ENCODE measurements at regions not wholly inside any gene's neighbourhood (a gene's known extent, or its start where the extent isn't known, plus 50 kb on each side); places are given as distances from the start of the nearest gene placed in this dataset.

DNA sequence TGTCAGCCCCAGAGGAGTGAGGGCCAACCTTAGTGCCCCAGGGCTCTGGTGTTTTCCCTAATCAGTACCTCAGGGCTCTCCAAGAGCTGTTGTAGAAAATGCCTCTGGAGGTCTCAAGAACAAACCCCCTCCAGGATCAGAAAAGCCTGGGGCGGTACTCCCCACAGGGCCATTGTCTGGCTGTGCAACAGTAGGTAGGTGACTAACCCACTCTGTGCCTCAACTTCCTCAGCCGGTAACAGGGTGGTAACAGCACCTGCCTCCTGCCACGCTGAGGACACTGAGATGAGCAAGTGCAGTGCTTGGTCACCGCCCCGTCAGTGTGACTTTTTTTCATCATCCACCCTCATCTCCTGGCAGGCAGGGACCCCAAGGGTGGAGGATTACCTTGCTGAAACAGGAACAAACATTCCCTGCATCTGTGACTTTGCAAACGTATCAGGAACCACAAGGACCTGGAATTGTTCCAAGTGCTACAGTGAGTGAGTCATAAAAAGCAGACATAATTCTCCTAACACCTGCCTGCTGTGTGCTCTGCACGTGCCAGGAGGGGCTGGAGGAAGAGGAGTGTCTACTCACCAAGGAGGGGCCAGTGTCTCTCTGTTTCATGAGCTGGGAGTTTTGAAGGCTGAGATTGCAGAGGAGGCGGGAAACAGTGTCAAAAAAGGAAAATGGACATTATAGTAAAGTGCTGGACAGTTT lies 440.8 kb downstream of the NPHP4 start:
- WGBS = 22% methylated on average over 8 of the region's 8 CpGs
- H3K36me3 ChIP-seq = no peaks in the 10 kb centered on the region
- H3K27me3 ChIP-seq (replicated peaks; ENCODE audit: insufficient read depth) = no peaks in the 10 kb centered on the region
- DNase-seq (ENCODE audit: low spot score) = peak; percentile 37
- intact Hi-C loops (cut with DNase I) = no loop called here
- H3K27ac ChIP-seq = no peak overlapping the region
- no peak overlapping the region for H3K4me3 ChIP-seq
- H3K9me3 ChIP-seq = no peaks in the 10 kb centered on the region
- H3K4me1 ChIP-seq (replicated peaks) = no peaks in the 10 kb centered on the region
- TF ChIP-seq POLR2AphosphoS5 (IDR thresholded peaks at IDR 0.05) (peak; percentile 29), CTCF (IDR thresholded peaks at IDR 0.05) (no peak)

DNA sequence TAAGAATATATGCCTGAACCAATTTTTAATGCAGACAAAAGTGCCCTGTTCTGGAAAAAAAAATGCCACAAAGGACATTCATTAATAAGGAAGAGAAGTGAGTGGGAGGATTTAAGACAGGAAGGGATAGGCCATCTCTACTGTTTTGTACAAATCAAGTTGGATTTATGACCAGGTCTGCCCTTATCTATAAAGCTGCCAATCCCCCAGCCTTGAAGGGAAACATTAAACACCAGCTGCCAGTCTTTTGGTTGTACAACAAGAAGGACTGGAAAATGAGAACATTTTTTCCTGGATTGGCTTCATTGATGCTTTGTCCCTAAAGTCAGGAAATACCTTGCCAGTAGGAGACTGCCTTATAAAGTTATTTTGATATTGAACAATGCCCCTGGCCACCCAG lies 444.0 kb downstream of the NPHP4 start:
- Histone ChIP-seq H3K4me3 (no peak overlapping the region), H3K27ac (no peak overlapping the region), H3K9me3 (no peaks in the 10 kb centered on the region), H3K27me3 (replicated peaks; ENCODE audit: insufficient read depth) (no peaks in the 10 kb centered on the region), H3K4me1 (replicated peaks) (no peaks in the 10 kb centered on the region), H3K36me3 (no peaks in the 10 kb centered on the region)
- TF ChIP-seq CTCF (IDR thresholded peaks at IDR 0.05) = no peak
- no peak for TF ChIP-seq POLR2AphosphoS5 (IDR thresholded peaks at IDR 0.05)
- no peak for TF ChIP-seq POLR2A (IDR thresholded peaks at IDR 0.05)
- intact Hi-C loops (cut with DNase I) = no loop called here
- no peak for DNase-seq (ENCODE audit: low spot score)

DNA sequence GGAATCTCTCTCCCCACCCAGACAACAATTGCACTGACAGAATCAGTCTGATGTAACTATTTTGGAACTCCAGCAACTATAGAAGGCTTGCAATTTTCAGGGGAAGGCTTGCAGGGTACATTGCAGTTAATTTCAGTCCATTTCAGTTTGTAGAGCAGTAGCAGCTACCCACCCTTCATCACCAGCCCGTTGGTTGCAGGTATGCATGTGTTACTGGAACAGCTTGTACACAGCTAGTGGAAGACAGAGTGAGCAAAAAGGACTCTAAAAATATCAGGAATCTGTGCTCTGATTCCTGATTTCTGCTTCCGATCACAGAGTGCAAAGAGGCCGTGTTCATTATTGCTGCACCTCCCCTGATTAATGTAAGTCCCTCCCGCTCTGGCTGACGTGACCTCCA lies 449.0 kb downstream of the NPHP4 start:
- no peak for TF ChIP-seq POLR2A (IDR thresholded peaks at IDR 0.05)
- TF ChIP-seq POLR2AphosphoS5 (IDR thresholded peaks at IDR 0.05) = no peak
- no peak overlapping the region for H3K4me3 ChIP-seq
- H3K27ac ChIP-seq = no peak overlapping the region
- DNase-seq (ENCODE audit: low spot score) = no peak
- intact Hi-C loops (cut with DNase I) = no loop called here
- WGBS = 70% methylated on average over 5 of the region's 5 CpGs
- H3K36me3 ChIP-seq = no peaks in the 10 kb centered on the region
- H3K27me3 ChIP-seq (replicated peaks; ENCODE audit: insufficient read depth) = no peaks in the 10 kb centered on the region
- no peaks in the 10 kb centered on the region for H3K9me3 ChIP-seq
- H3K4me1 ChIP-seq (replicated peaks) = no peaks in the 10 kb centered on the region

GRCh38 chr1:5532811-5533210 lies 459.4 kb downstream of the NPHP4 start:
- intact Hi-C loops (cut with DNase I) = no loop called here
- TF ChIP-seq POLR2A (IDR thresholded peaks at IDR 0.05) = no peak
- TF ChIP-seq POLR2AphosphoS5 (IDR thresholded peaks at IDR 0.05) = no peak
- TF ChIP-seq CTCF (IDR thresholded peaks at IDR 0.05) = no peak
- Histone ChIP-seq H3K9me3 (no peaks in the 10 kb centered on the region), H3K4me1 (replicated peaks) (no peaks in the 10 kb centered on the region), H3K27me3 (replicated peaks; ENCODE audit: insufficient read depth) (no peaks in the 10 kb centered on the region), H3K4me3 (no peak overlapping the region), H3K27ac (no peak overlapping the region), H3K36me3 (no peaks in the 10 kb centered on the region)
- no peak for DNase-seq (ENCODE audit: low spot score)
- WGBS = 95% methylated on average over 3 of the region's 3 CpGs

- H3K4me1 ChIP-seq (replicated peaks) = no peaks in the 10 kb centered on the region
- no peak for DNase-seq (ENCODE audit: low spot score)
- WGBS = 85% methylated on average over 19 of the region's 19 CpGs
These were observed 465.2 kb downstream of the NPHP4 start for GRCh38 chr1:5526822-5527551.

More at GRCh38 chr1:5526822-5527551, 465.2 kb downstream of the NPHP4 start:
- H3K36me3 ChIP-seq = no peaks in the 10 kb centered on the region
- H3K27ac ChIP-seq = no peak overlapping the region
- no peaks in the 10 kb centered on the region for H3K27me3 ChIP-seq (replicated peaks; ENCODE audit: insufficient read depth)
- no peaks in the 10 kb centered on the region for H3K9me3 ChIP-seq
- intact Hi-C loops (cut with DNase I) = no loop called here
- TF ChIP-seq CTCF (IDR thresholded peaks at IDR 0.05) (no peak), POLR2AphosphoS5 (IDR thresholded peaks at IDR 0.05) (no peak), POLR2A (IDR thresholded peaks at IDR 0.05) (no peak)
- H3K4me3 ChIP-seq = no peak overlapping the region

Measured in prostate gland (tissue), 2 donors.